ENCODE measurements at regions not wholly inside any gene's neighbourhood (a gene's known extent, or its start where the extent isn't known, plus 50 kb on each side); places are given as distances from the start of the nearest gene placed in this dataset.

DNA sequence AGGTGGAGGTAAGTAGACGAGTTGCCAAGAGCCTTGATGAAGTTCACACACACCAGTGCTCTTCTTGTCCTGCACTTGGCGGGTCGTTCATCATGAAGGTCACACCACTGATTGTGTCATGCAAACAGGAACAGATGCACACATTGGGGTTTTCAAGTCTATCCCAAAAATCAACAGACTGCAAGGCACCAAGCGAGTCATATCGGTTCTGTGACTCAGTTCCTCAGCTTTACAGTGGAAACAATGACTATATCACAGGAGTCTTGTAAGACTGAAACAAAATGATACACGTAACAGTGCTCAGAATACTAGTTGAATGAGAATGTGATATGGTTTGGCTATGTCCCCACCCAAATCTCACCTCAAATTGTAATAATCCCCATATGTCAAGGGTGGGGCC lies 526.9 kb upstream of the ID2 start:
- TF ChIP-seq ZNF274 (IDR thresholded peaks at IDR 0.05; ENCODE audit: low read depth, low read length) (no peak), YY1 (IDR thresholded peaks at IDR 0.05; ENCODE audit: insufficient read depth, insufficient read length) (no peak), SUZ12 (IDR thresholded peaks at IDR 0.05; ENCODE audit: extremely low read depth, insufficient read depth, insufficient read length) (no peak)

All from NT2/D1 (cell line).